Vagina (tissue), 2 donors: ENCODE measurements at regions not wholly inside any gene's neighbourhood (a gene's known extent, or its start where the extent isn't known, plus 50 kb on each side); places are given as distances from the start of the nearest gene placed in this dataset.

Source experiments
- POLR2A ChIP-seq, 2 donors: fragments of 450-650 bp; IDR thresholded peaks; one replicate each; pipeline ENCODE4 v1.6.1; 2017; ENCODE audit warnings: antibody characterized with exemption in 2 of 2, mild to moderate bottlenecking in 2 of 2, moderate library complexity in 2 of 2
- POLR2AphosphoS5 ChIP-seq, 2 donors: sonication (generic); formaldehyde crosslinking; IDR thresholded peaks; one replicate each; pipeline ENCODE4 v1.9.0; 2017; ENCODE audit warnings: antibody characterized with exemption in 2 of 2, mild to moderate bottlenecking in 2 of 2, low read depth in 1 of 2; ENCODE audit not compliant: insufficient read depth in 1 of 2
- TF ChIP-seq, protein P1 (sequence below), 3 experiments: fragments of 450-650 bp in 2 of 3; fragments of 200-600 bp in 1 of 3; sonication (generic) in 1 of 3; IDR thresholded peaks; one replicate each; pipeline ENCODE4 v1.5.1; 2017 to 2019; ENCODE audit warnings: antibody characterized with exemption in 3 of 3, mild to moderate bottlenecking in 2 of 3, moderate library complexity in 2 of 3

DNA sequence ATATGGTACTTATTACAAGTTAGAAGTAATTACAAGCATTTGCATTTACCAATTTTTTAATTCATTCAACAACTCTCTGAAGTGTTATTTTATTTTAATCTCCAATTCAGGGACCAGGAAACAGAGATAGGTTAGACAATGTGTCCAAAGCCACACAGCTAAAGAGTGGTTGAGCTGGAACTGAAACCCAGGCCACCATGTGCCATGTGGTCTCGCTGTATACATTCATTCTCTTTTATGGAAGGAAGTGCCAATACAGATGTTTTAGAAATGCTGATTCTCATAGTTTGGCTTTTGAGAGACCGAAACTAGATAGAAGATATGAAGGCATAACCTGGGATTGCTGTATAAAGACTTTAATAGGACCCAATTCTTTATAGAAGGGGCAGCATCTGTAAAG, 684.6 kb upstream of the ID2 start:
- TF ChIP-seq, protein P1, sequence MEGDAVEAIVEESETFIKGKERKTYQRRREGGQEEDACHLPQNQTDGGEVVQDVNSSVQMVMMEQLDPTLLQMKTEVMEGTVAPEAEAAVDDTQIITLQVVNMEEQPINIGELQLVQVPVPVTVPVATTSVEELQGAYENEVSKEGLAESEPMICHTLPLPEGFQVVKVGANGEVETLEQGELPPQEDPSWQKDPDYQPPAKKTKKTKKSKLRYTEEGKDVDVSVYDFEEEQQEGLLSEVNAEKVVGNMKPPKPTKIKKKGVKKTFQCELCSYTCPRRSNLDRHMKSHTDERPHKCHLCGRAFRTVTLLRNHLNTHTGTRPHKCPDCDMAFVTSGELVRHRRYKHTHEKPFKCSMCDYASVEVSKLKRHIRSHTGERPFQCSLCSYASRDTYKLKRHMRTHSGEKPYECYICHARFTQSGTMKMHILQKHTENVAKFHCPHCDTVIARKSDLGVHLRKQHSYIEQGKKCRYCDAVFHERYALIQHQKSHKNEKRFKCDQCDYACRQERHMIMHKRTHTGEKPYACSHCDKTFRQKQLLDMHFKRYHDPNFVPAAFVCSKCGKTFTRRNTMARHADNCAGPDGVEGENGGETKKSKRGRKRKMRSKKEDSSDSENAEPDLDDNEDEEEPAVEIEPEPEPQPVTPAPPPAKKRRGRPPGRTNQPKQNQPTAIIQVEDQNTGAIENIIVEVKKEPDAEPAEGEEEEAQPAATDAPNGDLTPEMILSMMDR (IDR thresholded peaks at IDR 0.05), result no peak
- TF ChIP-seq POLR2AphosphoS5 (IDR thresholded peaks at IDR 0.05; ENCODE audit: insufficient read depth in 1 of 2, low read depth in 1 of 2) (no peak), POLR2A (IDR thresholded peaks at IDR 0.05) (no peak)
